Keratinocyte (primary cell): ENCODE measurements at regions not wholly inside any gene's neighbourhood (a gene's known extent, or its start where the extent isn't known, plus 50 kb on each side); places are given as distances from the start of the nearest gene placed in this dataset.

Experiments
- EZH2 ChIP-seq: IDR thresholded peaks from one replicate; pipeline ENCODE4 v1.6.1; 2012; ENCODE audit warnings: inconsistent platforms, mild to moderate bottlenecking, low read length, moderate library complexity
- TF ChIP-seq, protein P1 (sequence below), 3 experiments: IDR thresholded peaks in 1 of 3; conservative IDR thresholded peaks in 1 of 3; optimal IDR thresholded peaks in 1 of 3; 2 replicates in 2 of 3; 3 replicates in 1 of 3; pipeline versions ENCODE3 to v1.5.1; 2011; ENCODE audit warnings: low read length in 3 of 3, mild to moderate bottlenecking in 3 of 3, moderate library complexity in 2 of 3, control low read depth in 1 of 3, inconsistent platforms in 1 of 3; ENCODE audit not compliant: insufficient read depth in 2 of 3; ENCODE audit errors: extremely low read depth in 1 of 3

DNA sequence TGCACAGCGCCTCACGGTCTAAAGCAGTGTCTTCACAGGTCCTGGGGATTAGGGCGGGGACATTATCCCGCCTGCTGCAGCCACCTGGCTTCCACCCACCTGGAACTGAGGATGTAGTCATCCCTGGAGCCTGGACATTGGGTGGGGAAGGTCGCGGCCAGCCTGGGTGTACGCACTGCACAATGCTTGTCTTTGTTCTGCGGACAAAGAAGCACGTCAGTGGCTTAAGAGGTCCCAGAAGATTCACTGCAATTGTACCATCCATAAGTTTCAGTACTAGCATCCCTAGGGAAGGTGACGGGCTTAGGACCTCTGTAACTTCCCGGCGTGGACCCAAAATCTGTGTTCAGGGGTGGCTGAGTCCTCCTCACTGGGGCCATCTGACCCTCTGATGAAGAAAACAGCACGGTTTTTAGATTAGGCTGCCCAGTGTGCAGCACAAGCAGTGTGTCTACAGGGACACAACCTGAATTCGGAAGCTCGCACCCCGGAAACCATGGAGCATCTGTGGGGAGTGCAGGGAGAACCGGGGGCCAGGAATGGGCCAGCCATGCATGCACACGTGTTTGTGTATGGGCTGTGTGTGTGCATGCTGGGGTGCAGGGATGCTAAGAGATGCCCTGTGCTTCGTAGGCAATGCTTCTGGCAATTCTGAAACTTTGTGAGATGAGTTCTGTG, 342.6 kb upstream of the B3GAT1 start:
- TF ChIP-seq, protein P1, sequence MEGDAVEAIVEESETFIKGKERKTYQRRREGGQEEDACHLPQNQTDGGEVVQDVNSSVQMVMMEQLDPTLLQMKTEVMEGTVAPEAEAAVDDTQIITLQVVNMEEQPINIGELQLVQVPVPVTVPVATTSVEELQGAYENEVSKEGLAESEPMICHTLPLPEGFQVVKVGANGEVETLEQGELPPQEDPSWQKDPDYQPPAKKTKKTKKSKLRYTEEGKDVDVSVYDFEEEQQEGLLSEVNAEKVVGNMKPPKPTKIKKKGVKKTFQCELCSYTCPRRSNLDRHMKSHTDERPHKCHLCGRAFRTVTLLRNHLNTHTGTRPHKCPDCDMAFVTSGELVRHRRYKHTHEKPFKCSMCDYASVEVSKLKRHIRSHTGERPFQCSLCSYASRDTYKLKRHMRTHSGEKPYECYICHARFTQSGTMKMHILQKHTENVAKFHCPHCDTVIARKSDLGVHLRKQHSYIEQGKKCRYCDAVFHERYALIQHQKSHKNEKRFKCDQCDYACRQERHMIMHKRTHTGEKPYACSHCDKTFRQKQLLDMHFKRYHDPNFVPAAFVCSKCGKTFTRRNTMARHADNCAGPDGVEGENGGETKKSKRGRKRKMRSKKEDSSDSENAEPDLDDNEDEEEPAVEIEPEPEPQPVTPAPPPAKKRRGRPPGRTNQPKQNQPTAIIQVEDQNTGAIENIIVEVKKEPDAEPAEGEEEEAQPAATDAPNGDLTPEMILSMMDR (optimal IDR thresholded peaks at IDR 0.05 in 1 of 3, IDR thresholded peaks at IDR 0.05 in 1 of 3, conservative IDR thresholded peaks at IDR 0.05 in 1 of 3; ENCODE audit: extremely low read depth in 1 of 3, insufficient read depth in 2 of 3, low read length in 3 of 3) = no peak
- TF ChIP-seq EZH2 = no peak
